ENCODE measurements at regions not wholly inside any gene's neighbourhood (a gene's known extent, or its start where the extent isn't known, plus 50 kb on each side); places are given as distances from the start of the nearest gene placed in this dataset.

DNA sequence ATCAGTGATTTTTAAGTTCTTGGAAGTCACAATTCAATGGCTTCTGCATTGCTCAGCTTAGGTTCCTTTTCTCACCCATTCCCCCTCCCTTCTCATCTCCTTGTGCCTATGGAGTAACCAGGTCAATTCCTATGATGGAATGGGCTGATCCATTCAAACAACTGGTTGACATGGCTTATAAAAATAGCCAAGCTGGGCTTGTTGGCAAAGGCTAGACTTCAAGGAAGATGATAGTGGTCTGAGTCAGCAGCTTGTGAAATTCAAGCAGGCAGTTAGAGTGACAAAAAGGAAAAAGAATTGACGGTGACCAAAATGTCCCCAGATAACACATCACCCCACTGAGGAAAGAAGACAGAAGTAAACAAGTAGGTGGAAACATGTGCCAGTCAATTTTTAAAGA lies 119.9 kb upstream of the PCED1B start (continued):
- no peak for TF ChIP-seq EZH2phosphoT487 (IDR thresholded peaks at IDR 0.05; ENCODE audit: borderline replicate concordance)

DNA sequence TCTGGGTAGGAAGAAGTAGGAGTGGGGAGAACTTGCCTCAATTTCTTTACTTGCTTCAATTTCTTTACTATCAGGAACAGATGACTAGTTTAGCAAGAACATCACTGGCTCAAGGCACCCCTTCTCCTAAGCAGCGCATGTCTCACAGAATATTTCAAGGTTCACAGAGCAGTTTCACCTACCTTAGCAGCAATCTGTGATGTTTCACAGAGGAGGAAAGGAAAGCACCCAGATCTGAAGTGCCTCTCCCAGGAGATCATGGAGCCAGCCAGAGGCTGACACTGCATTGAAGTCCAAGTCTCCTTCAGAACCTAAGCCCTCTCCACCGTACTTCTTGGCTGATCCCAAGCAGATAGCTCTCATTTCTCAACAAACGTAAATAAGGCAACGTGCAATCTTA lies 118.7 kb upstream of the PCED1B start:
- no peak overlapping the region for H3K27ac ChIP-seq (ENCODE audit: low read depth, low read length)

More for the DNA sequence above, 118.7 kb upstream of the PCED1B start:
- DNase-seq (ENCODE audit: low read depth, low spot score) (no peak), ATAC-seq (no peak)
- POLR2A ChIA-PET, result no interaction called here
- Histone ChIP-seq H3K9me2 (ENCODE audit: insufficient read depth) (no peaks in the 10 kb centered on the region), H3K9ac (ENCODE audit: low read length) (no peak overlapping the region), H3K9me3 (ENCODE audit: control insufficient read depth in 1 of 2, insufficient read depth in 1 of 2, low read depth in 1 of 2, low read length in 2 of 2) (no peaks in the 10 kb centered on the region), H3K36me3 (ENCODE audit: control insufficient read depth in 1 of 2, insufficient read depth in 2 of 2, low read length in 2 of 2) (no peaks in the 10 kb centered on the region), H3K79me2 (ENCODE audit: insufficient read depth, low read length) (no peaks in the 10 kb centered on the region), H3K27me3 (ENCODE audit: insufficient read depth, low read length) (no peaks in the 10 kb centered on the region), H3K4me2 (ENCODE audit: low read length) (no peak overlapping the region), H4K20me1 (ENCODE audit: insufficient read depth) (no peaks in the 10 kb centered on the region), H2AFZ (ENCODE audit: low read depth, low read length, poor library complexity, severe bottlenecking) (no peak overlapping the region), H3K4me3 (replicated peaks in 1 of 2; ENCODE audit: low read depth in 1 of 2, low read length in 2 of 2) (no peak overlapping the region), H3K4me1 (ENCODE audit: control insufficient read depth in 1 of 2, insufficient read depth in 2 of 2, low read length in 2 of 2) (peaks cover 14 to 41% of the 10 kb centered on the region in 2 experiments)
- BruUV-seq (replicated peaks), result no TSS peak
- CTCF ChIA-PET, result no interaction called here
- intact Hi-C loops (cut with micrococcal nuclease), result no loop called here
- TF ChIP-seq, protein P1, sequence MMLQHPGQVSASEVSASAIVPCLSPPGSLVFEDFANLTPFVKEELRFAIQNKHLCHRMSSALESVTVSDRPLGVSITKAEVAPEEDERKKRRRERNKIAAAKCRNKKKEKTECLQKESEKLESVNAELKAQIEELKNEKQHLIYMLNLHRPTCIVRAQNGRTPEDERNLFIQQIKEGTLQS (IDR thresholded peaks at IDR 0.05), result no peak
- TF ChIP-seq, protein P2, sequence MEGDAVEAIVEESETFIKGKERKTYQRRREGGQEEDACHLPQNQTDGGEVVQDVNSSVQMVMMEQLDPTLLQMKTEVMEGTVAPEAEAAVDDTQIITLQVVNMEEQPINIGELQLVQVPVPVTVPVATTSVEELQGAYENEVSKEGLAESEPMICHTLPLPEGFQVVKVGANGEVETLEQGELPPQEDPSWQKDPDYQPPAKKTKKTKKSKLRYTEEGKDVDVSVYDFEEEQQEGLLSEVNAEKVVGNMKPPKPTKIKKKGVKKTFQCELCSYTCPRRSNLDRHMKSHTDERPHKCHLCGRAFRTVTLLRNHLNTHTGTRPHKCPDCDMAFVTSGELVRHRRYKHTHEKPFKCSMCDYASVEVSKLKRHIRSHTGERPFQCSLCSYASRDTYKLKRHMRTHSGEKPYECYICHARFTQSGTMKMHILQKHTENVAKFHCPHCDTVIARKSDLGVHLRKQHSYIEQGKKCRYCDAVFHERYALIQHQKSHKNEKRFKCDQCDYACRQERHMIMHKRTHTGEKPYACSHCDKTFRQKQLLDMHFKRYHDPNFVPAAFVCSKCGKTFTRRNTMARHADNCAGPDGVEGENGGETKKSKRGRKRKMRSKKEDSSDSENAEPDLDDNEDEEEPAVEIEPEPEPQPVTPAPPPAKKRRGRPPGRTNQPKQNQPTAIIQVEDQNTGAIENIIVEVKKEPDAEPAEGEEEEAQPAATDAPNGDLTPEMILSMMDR (IDR thresholded peaks at IDR 0.05 in 2 of 3, conservative IDR thresholded peaks at IDR 0.05 in 1 of 3; ENCODE audit: borderline replicate concordance in 1 of 3, insufficient read depth in 1 of 3, low read depth in 2 of 3, low read length in 2 of 3), result no peak
- no peak for TF ChIP-seq CBX3 (IDR thresholded peaks at IDR 0.05; ENCODE audit: low read depth)
- no peak for TF ChIP-seq SIN3A (IDR thresholded peaks at IDR 0.05; ENCODE audit: low read depth)
- no peak for TF ChIP-seq ZFX (IDR thresholded peaks at IDR 0.05)
- TF ChIP-seq POLR2AphosphoS5 (IDR thresholded peaks at IDR 0.05; ENCODE audit: low read depth, low read length), result no peak
- TF ChIP-seq EZH2phosphoT487 (IDR thresholded peaks at IDR 0.05; ENCODE audit: borderline replicate concordance), result no peak
- TF ChIP-seq ZNF274 (IDR thresholded peaks at IDR 0.05; ENCODE audit: low read depth, low read length), result no peak
- no peak for TF ChIP-seq SRF (IDR thresholded peaks at IDR 0.05; ENCODE audit: low read depth)
- TF ChIP-seq TCF7L2 (IDR thresholded peaks at IDR 0.05; ENCODE audit: borderline replicate concordance, extremely low read depth, insufficient read depth, insufficient read length), result no peak
- TF ChIP-seq, protein P3, sequence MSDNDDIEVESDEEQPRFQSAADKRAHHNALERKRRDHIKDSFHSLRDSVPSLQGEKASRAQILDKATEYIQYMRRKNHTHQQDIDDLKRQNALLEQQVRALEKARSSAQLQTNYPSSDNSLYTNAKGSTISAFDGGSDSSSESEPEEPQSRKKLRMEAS (IDR thresholded peaks at IDR 0.05), result no peak
- TF ChIP-seq, protein P4, sequence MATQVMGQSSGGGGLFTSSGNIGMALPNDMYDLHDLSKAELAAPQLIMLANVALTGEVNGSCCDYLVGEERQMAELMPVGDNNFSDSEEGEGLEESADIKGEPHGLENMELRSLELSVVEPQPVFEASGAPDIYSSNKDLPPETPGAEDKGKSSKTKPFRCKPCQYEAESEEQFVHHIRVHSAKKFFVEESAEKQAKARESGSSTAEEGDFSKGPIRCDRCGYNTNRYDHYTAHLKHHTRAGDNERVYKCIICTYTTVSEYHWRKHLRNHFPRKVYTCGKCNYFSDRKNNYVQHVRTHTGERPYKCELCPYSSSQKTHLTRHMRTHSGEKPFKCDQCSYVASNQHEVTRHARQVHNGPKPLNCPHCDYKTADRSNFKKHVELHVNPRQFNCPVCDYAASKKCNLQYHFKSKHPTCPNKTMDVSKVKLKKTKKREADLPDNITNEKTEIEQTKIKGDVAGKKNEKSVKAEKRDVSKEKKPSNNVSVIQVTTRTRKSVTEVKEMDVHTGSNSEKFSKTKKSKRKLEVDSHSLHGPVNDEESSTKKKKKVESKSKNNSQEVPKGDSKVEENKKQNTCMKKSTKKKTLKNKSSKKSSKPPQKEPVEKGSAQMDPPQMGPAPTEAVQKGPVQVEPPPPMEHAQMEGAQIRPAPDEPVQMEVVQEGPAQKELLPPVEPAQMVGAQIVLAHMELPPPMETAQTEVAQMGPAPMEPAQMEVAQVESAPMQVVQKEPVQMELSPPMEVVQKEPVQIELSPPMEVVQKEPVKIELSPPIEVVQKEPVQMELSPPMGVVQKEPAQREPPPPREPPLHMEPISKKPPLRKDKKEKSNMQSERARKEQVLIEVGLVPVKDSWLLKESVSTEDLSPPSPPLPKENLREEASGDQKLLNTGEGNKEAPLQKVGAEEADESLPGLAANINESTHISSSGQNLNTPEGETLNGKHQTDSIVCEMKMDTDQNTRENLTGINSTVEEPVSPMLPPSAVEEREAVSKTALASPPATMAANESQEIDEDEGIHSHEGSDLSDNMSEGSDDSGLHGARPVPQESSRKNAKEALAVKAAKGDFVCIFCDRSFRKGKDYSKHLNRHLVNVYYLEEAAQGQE (IDR thresholded peaks at IDR 0.05; ENCODE audit: low read depth), result no peak
- TF ChIP-seq YY1 (IDR thresholded peaks at IDR 0.05; ENCODE audit: extremely low read depth, insufficient replicate concordance, low read depth, low read length), result no peak
- no peak for TF ChIP-seq JUND (IDR thresholded peaks at IDR 0.05)
- no peak for TF ChIP-seq SP1 (IDR thresholded peaks at IDR 0.05; ENCODE audit: low read depth)
- TF ChIP-seq RAD21 (IDR thresholded peaks at IDR 0.05; ENCODE audit: low read depth), result no peak
- no peak for TF ChIP-seq CEBPB (IDR thresholded peaks at IDR 0.05; ENCODE audit: low read depth)
- TF ChIP-seq POLR2A (IDR thresholded peaks at IDR 0.05; ENCODE audit: borderline replicate concordance, extremely low read depth, insufficient read depth, insufficient read length), result no peak
- TF ChIP-seq EGR1 (IDR thresholded peaks at IDR 0.05; ENCODE audit: low read depth), result no peak
- TF ChIP-seq EZH2 (IDR thresholded peaks at IDR 0.05), result no peak
- RAD21 ChIA-PET (ENCODE audit: low non-redundant PET in 1 of 2, low total read pairs in 2 of 2, uncharacterized antibody in 2 of 2, unreplicated experiment in 2 of 2), result no interaction called here
